Neural progenitor cell (in vitro differentiated cells): ENCODE measurements at regions not wholly inside any gene's neighbourhood (a gene's known extent, or its start where the extent isn't known, plus 50 kb on each side); places are given as distances from the start of the nearest gene placed in this dataset.

Experiments
- DNase-seq: peaks from one replicate; pipeline ENCODE4 v3.0.0-alpha.2; 2016; ENCODE audit warnings: low spot score
- H2AFZ ChIP-seq: fragments of 200-600 bp; sonication (generic); replicated peaks from 2 replicates; pipeline ENCODE4 v1.6.1; 2016; ENCODE audit warnings: antibody characterized with exemption
- H3F3A ChIP-seq: fragments of 200-600 bp; sonication (generic); 2 replicates; pipeline ENCODE4 v1.6.1; 2016; ENCODE audit warnings: antibody characterized with exemption, low read depth
- H3K27ac ChIP-seq: fragments of 200-600 bp; sonication (generic); 2 replicates; pipeline ENCODE4 v1.5.1; 2016; ENCODE audit warnings: mild to moderate bottlenecking
- H3K27me3 ChIP-seq: fragments of 200-600 bp; sonication (generic); 2 replicates; pipeline ENCODE4 v1.6.1; 2016; ENCODE audit warnings: mild to moderate bottlenecking, moderate library complexity
- H3K36me3 ChIP-seq: fragments of 200-600 bp; sonication (generic); 2 replicates; pipeline ENCODE4 v1.5.1; 2016
- H3K4me1 ChIP-seq: fragments of 200-600 bp; sonication (generic); 2 replicates; pipeline ENCODE4 v1.6.1; 2016; ENCODE audit warnings: mixed run types
- H3K4me2 ChIP-seq: fragments of 200-600 bp; sonication (generic); 2 replicates; pipeline ENCODE4 v1.6.1; 2016
- H3K4me3 ChIP-seq: fragments of 200-600 bp; sonication (generic); 2 replicates; pipeline ENCODE4 v1.5.1; 2016
- H3K79me2 ChIP-seq: fragments of 200-600 bp; sonication (generic); 2 replicates; pipeline ENCODE4 v1.6.1; 2016; ENCODE audit warnings: low read depth
- H3K9ac ChIP-seq: fragments of 200-600 bp; sonication (generic); 2 replicates; pipeline ENCODE4 v1.6.1; 2016
- H3K9me3 ChIP-seq: fragments of 200-600 bp; sonication (generic); 2 replicates; pipeline ENCODE4 v1.5.1; 2016; ENCODE audit warnings: low read depth
- H4K20me1 ChIP-seq: fragments of 200-600 bp; sonication (generic); 2 replicates; pipeline ENCODE4 v1.6.1; 2016; ENCODE audit warnings: low read depth
- H3K27ac Mint-ChIP-seq: 3 replicates; pipeline ENCODE4 v1.8.0; 2021; ENCODE audit warnings: mixed read lengths
- H3K27me3 Mint-ChIP-seq: 2 replicates; pipeline ENCODE4 v1.8.0; 2022; ENCODE audit warnings: low read depth, mild to moderate bottlenecking, inconsistent platforms, moderate library complexity, mixed read lengths; ENCODE audit not compliant: insufficient read depth
- H3K36me3 Mint-ChIP-seq: 3 replicates; pipeline ENCODE4 v1.8.0; 2021; ENCODE audit warnings: mixed read lengths
- H3K4me1 Mint-ChIP-seq: 3 replicates; pipeline ENCODE4 v1.8.0; 2021; ENCODE audit warnings: mixed read lengths
- H3K4me3 Mint-ChIP-seq: 3 replicates; pipeline ENCODE4 v1.8.0; 2021; ENCODE audit warnings: mild to moderate bottlenecking, moderate library complexity, mixed read lengths
- H3K9me3 Mint-ChIP-seq: 3 replicates; pipeline ENCODE4 v1.8.0; 2020; ENCODE audit warnings: mixed read lengths
- EZH2 ChIP-seq: fragments of 200-600 bp; sonication (generic); IDR thresholded peaks from 2 replicates; pipeline ENCODE4 v1.6.1; 2017; ENCODE audit warnings: antibody characterized with exemption, mild to moderate bottlenecking, moderate library complexity
- EZH2phosphoT487 ChIP-seq: fragments of 200-600 bp; sonication (generic); IDR thresholded peaks from 2 replicates; pipeline ENCODE4 v1.6.1; 2017; ENCODE audit warnings: antibody characterized with exemption
- TF ChIP-seq, protein P1 (sequence below): fragments of 200-600 bp; sonication (generic); IDR thresholded peaks from 2 replicates; pipeline ENCODE4 v1.5.1; 2017; ENCODE audit warnings: antibody characterized with exemption, mild to moderate bottlenecking

DNA sequence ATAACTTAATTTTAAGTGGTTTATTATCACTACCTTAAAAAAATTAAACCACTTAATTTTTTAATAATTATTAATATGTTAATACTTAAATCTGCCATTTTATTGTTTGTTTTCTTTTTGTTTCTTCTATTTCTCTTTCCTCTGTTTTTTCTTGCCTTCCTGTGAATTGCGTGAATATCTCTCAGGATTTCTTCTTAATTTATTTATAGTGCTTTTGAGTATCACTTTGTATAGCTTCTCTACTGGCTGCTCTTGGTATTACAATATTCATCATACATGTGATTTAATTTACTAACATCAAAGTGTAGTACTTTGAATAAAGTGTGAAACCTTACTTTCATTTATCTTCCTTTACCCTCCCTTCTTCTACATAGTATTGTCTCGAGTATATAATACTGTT, 349.5 kb upstream of the CPXCR1 start:
- Histone ChIP-seq H3K4me1 (peaks cover 7% of the 10 kb centered on the region), H3F3A (no peaks in the 10 kb centered on the region), H3K79me2 (no peaks in the 10 kb centered on the region), H4K20me1 (no peaks in the 10 kb centered on the region), H3K27me3 (no peaks in the 10 kb centered on the region), H3K9me3 (no peaks in the 10 kb centered on the region), H3K4me2 (no peak overlapping the region), H3K27ac (no peak overlapping the region), H3K36me3 (no peaks in the 10 kb centered on the region), H2AFZ (no peak overlapping the region), H3K4me3 (no peak overlapping the region), H3K9ac (no peak overlapping the region)
- Mint-ChIP-seq H3K36me3 (no peaks in the 10 kb centered on the region), H3K27ac (no peak overlapping the region), H3K9me3 (no peaks in the 10 kb centered on the region), H3K4me1 (peaks cover 7% of the 10 kb centered on the region), H3K4me3 (no peak overlapping the region), H3K27me3 (peaks cover 2% of the 10 kb centered on the region)
- no peak for DNase-seq
- TF ChIP-seq, protein P1, sequence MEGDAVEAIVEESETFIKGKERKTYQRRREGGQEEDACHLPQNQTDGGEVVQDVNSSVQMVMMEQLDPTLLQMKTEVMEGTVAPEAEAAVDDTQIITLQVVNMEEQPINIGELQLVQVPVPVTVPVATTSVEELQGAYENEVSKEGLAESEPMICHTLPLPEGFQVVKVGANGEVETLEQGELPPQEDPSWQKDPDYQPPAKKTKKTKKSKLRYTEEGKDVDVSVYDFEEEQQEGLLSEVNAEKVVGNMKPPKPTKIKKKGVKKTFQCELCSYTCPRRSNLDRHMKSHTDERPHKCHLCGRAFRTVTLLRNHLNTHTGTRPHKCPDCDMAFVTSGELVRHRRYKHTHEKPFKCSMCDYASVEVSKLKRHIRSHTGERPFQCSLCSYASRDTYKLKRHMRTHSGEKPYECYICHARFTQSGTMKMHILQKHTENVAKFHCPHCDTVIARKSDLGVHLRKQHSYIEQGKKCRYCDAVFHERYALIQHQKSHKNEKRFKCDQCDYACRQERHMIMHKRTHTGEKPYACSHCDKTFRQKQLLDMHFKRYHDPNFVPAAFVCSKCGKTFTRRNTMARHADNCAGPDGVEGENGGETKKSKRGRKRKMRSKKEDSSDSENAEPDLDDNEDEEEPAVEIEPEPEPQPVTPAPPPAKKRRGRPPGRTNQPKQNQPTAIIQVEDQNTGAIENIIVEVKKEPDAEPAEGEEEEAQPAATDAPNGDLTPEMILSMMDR: peak; percentile 42
- TF ChIP-seq EZH2phosphoT487: no peak

DNA sequence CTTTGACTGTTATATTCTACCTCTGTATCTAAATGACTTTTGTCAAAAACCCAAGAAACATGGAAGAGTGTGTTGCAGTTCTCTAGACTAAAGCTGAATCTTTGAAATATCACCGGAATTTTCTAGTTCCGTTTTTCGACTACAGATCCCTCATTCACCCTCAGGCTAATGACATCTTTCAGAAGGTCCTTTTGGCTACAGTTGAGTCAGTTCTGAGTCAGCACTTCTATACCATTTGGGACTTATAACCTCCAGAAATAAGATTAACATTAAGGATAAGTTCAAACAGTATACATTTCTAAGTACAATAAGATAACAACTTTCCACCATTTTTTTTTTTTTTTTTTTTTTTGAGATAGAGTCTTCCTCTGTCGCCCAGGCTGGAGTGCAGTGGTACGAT, 331.0 kb upstream of the CPXCR1 start:
- no peak for DNase-seq
- Histone ChIP-seq H3K79me2 (no peaks in the 10 kb centered on the region), H4K20me1 (no peaks in the 10 kb centered on the region), H3K27me3 (no peaks in the 10 kb centered on the region), H3K4me1 (no peaks in the 10 kb centered on the region), H3K27ac (no peak overlapping the region), H3K36me3 (no peaks in the 10 kb centered on the region), H3K9me3 (no peaks in the 10 kb centered on the region), H3F3A (no peaks in the 10 kb centered on the region), H3K9ac (no peak overlapping the region), H2AFZ (no peak overlapping the region), H3K4me3 (no peak overlapping the region), H3K4me2 (no peak overlapping the region)
- no peak overlapping the region for H3K4me3 Mint-ChIP-seq
- H3K27ac Mint-ChIP-seq: no peak overlapping the region
- TF ChIP-seq EZH2phosphoT487 (no peak), EZH2 (no peak)
- TF ChIP-seq, protein P1: no peak
- no peaks in the 10 kb centered on the region for H3K4me1 Mint-ChIP-seq
- no peaks in the 10 kb centered on the region for H3K27me3 Mint-ChIP-seq
- H3K9me3 Mint-ChIP-seq: no peaks in the 10 kb centered on the region
- no peaks in the 10 kb centered on the region for H3K36me3 Mint-ChIP-seq

DNA sequence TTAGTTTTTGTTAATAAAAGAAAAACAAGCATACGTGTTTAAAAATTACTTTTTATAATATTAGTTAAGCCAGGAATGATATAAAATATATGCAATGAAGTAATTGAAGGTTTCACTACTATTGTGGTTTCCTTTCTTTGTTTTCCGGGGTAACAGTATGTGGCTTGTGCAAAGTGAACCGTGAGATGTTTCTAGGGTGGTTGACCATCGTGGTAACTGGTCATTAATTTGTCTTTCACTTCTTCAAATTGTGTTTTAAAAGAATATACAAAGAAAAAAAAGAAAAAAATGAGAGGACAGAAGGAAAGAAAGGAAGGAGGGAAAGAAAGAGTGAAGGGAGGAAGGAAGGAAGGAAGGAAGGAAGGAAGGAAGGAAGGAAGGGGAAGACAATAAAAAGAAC, 330.1 kb upstream of the CPXCR1 start:
- DNase-seq: no peak
- TF ChIP-seq EZH2: no peak
- TF ChIP-seq EZH2phosphoT487: no peak
- Histone ChIP-seq H3K27me3 (no peaks in the 10 kb centered on the region), H3K79me2 (no peaks in the 10 kb centered on the region), H3K9ac (no peak overlapping the region), H3K36me3 (no peaks in the 10 kb centered on the region), H3K4me1 (no peaks in the 10 kb centered on the region), H3K9me3 (no peaks in the 10 kb centered on the region), H3K4me3 (no peak overlapping the region), H2AFZ (no peak overlapping the region), H3K4me2 (no peak overlapping the region), H3F3A (no peaks in the 10 kb centered on the region), H3K27ac (no peak overlapping the region), H4K20me1 (no peaks in the 10 kb centered on the region)
- Mint-ChIP-seq H3K27ac (no peak overlapping the region), H3K4me3 (no peak overlapping the region), H3K9me3 (no peaks in the 10 kb centered on the region), H3K4me1 (no peaks in the 10 kb centered on the region), H3K27me3 (no peaks in the 10 kb centered on the region), H3K36me3 (no peaks in the 10 kb centered on the region)

DNA sequence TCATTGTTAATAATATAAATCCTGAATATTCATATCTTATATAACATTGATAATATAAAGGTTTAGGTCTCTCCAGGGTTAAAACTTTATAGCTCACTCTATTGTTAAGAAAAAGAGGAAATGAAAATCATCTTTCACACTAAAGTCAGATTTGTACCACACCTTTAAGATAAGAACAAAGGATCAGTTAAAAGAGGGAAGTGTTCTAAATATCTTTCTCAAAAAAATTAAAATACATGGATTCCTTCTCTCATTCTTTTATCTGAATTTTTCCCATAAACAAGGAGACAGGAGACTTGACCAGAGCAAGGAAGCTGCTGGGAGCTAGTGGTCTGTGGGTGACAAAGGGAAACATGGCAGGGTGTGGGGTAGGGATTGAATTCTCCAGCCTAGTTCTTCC, 323.0 kb upstream of the CPXCR1 start:
- no peaks in the 10 kb centered on the region for H3K36me3 ChIP-seq
- no peaks in the 10 kb centered on the region for H3K79me2 ChIP-seq
- H3K4me2 ChIP-seq: no peak overlapping the region
- H3K4me1 Mint-ChIP-seq: no peaks in the 10 kb centered on the region
- no peak overlapping the region for H3K27ac ChIP-seq
- no peaks in the 10 kb centered on the region for H3K27me3 Mint-ChIP-seq
- H4K20me1 ChIP-seq: no peaks in the 10 kb centered on the region
- H2AFZ ChIP-seq: no peak overlapping the region
- H3K9me3 Mint-ChIP-seq: no peaks in the 10 kb centered on the region
- no peaks in the 10 kb centered on the region for H3K4me1 ChIP-seq
- no peaks in the 10 kb centered on the region for H3K36me3 Mint-ChIP-seq
- H3K4me3 Mint-ChIP-seq: no peak overlapping the region
- H3F3A ChIP-seq: no peaks in the 10 kb centered on the region
- no peak for DNase-seq
- no peak overlapping the region for H3K9ac ChIP-seq
- H3K27ac Mint-ChIP-seq: no peak overlapping the region
- no peaks in the 10 kb centered on the region for H3K27me3 ChIP-seq
- H3K4me3 ChIP-seq: no peak overlapping the region
- no peaks in the 10 kb centered on the region for H3K9me3 ChIP-seq
- TF ChIP-seq EZH2phosphoT487 (no peak), EZH2 (no peak)
- TF ChIP-seq, protein P1: no peak
